HG03571 (cell line): ENCODE measurements at regions not wholly inside any gene's neighbourhood (a gene's known extent, or its start where the extent isn't known, plus 50 kb on each side); places are given as distances from the start of the nearest gene placed in this dataset.
A peak's percentile ranks its signal among the peaks of the same experiment; 100 is the strongest.

Source experiments
- ATAC-seq: cut with Tn5 transposase; IDR thresholded peaks from one replicate; pipeline ENCODE4 v1.9.1; 2021; ENCODE audit not compliant: unreplicated experiment

GRCh38 chr9:94159069-94159939 lies 75.0 kb downstream of the PTPDC1 start:
- no peak for ATAC-seq

GRCh38 chr9:94160594-94161501 lies 76.6 kb downstream of the PTPDC1 start:
- no peak for ATAC-seq

- ATAC-seq: no peak
Measured at GRCh38 chr9:94161673-94162072, 77.4 kb downstream of the PTPDC1 start.

- ATAC-seq: no peak
Measured at GRCh38 chr9:94164806-94165549, 80.7 kb downstream of the PTPDC1 start.

- peak; percentile 91 for ATAC-seq
Measured at GRCh38 chr9:94165592-94166235, 81.5 kb downstream of the PTPDC1 start.

- peak; percentile 51 for ATAC-seq
Measured at GRCh38 chr9:94166236-94166975, 82.1 kb downstream of the PTPDC1 start.

- ATAC-seq: no peak
Measured at GRCh38 chr9:94166976-94167346, 82.7 kb downstream of the PTPDC1 start.

GRCh38 chr9:94167376-94167890 lies 83.2 kb downstream of the PTPDC1 start:
- ATAC-seq: no peak

GRCh38 chr9:94168203-94169000 lies 84.1 kb downstream of the PTPDC1 start:
- ATAC-seq: no peak

- no peak for ATAC-seq
Measured at GRCh38 chr9:94169968-94170367, 85.7 kb downstream of the PTPDC1 start.

- ATAC-seq: no peak
Measured at GRCh38 chr9:94173632-94174031, 85.5 kb upstream of the ZNF169 start.

GRCh38 chr9:94174164-94174563 lies 84.9 kb upstream of the ZNF169 start:
- ATAC-seq: no peak

GRCh38 chr9:94175669-94176068 lies 83.4 kb upstream of the ZNF169 start:
- no peak for ATAC-seq

GRCh38 chr9:94176608-94177007 lies 82.5 kb upstream of the ZNF169 start:
- no peak for ATAC-seq

GRCh38 chr9:94178927-94179326 lies 80.2 kb upstream of the ZNF169 start:
- ATAC-seq: peak; percentile 46

GRCh38 chr9:94181408-94182181 lies 77.5 kb upstream of the ZNF169 start:
- no peak for ATAC-seq

GRCh38 chr9:94182532-94182931 lies 76.6 kb upstream of the ZNF169 start:
- no peak for ATAC-seq
